ENCODE measurements at regions not wholly inside any gene's neighbourhood (a gene's known extent, or its start where the extent isn't known, plus 50 kb on each side); places are given as distances from the start of the nearest gene placed in this dataset.

DNA sequence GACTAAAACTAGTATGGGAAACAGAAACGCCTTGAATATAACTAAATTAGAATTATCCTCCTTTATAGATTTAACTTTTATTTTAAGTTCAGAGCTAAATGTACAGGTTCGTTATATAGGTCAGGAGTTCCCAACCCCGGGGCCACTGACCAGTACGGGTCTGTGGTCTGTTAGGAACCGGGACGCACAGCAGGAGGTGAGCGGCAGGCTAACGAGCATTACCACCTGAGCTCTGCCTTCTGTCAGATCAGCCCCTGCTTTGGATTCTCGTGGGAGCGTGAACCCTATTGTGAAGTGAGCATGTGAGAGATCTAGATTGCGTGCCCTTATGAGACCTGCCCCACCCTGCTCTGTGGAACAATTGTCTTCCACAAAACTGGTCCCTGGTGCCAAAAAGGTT lies 51.0 kb downstream of the FAT4 start:
- Histone ChIP-seq H3K36me3 (ENCODE audit: control insufficient read depth, insufficient read depth, low read length) (no peaks in the 10 kb centered on the region), H3K9me3 (ENCODE audit: control insufficient read depth, insufficient read depth, low read length) (no peaks in the 10 kb centered on the region)

DNA sequence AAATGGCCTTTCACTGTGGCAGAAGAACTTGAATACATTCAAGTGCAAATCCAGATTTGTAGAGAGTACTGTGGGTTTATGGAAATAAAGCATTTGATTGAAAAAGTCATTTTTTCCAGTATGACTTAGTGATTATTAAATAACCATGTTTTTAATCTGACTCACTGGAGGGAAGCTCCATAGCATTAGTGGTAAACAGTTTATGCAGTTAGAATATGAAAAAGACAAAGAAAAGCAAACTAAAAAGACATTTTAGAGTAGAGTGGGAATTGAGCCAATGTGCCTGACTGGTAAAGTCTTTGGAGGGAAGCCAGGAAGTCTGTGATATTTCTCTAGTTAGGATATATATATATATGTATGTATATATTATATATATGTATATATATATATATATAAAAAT lies 53.4 kb downstream of the FAT4 start:
- Histone ChIP-seq H3K9me3 (ENCODE audit: control insufficient read depth, insufficient read depth, low read length) (no peaks in the 10 kb centered on the region), H3K27me3 (ENCODE audit: control insufficient read depth, insufficient read depth, low read length) (no peaks in the 10 kb centered on the region), H3K36me3 (ENCODE audit: control insufficient read depth, insufficient read depth, low read length) (no peaks in the 10 kb centered on the region), H3K4me3 (ENCODE audit: low read depth, low read length) (no peak overlapping the region), H3K9ac (ENCODE audit: low read depth, low read length) (no peak overlapping the region), H3K4me1 (ENCODE audit: control insufficient read depth, insufficient read depth, low read length) (peaks cover 3% of the 10 kb centered on the region)

More for the DNA sequence above, 51.0 kb downstream of the FAT4 start:
- Histone ChIP-seq H3K4me3 (ENCODE audit: low read depth, low read length) (no peak overlapping the region), H3K9ac (ENCODE audit: low read depth, low read length) (no peak overlapping the region), H3K4me1 (ENCODE audit: control insufficient read depth, insufficient read depth, low read length) (peaks cover 3% of the 10 kb centered on the region), H3K27me3 (ENCODE audit: control insufficient read depth, insufficient read depth, low read length) (no peaks in the 10 kb centered on the region)

DNA sequence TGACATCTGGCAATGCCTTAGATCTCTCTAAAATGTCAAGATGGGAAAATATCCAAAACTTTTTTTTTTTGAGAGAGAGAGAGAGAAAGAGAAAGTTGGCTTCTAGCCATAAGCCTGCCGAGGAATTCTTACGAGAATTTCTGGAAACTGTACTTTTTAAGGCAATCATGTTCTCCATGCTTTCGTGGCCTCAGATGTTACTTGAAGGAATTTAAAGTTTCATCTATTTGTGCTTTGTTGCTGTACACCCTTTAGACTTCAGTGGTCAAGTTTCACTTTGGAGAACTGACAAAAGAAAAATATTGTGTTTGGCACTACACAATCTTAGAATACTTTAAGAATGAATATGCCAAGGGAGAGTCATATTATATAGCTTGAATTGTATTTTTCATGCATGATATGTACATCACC lies 53.9 kb downstream of the FAT4 start:
- Histone ChIP-seq H3K27me3 (ENCODE audit: control insufficient read depth, insufficient read depth, low read length) (no peaks in the 10 kb centered on the region), H3K9me3 (ENCODE audit: control insufficient read depth, insufficient read depth, low read length) (no peaks in the 10 kb centered on the region), H3K36me3 (ENCODE audit: control insufficient read depth, insufficient read depth, low read length) (no peaks in the 10 kb centered on the region), H3K9ac (ENCODE audit: low read depth, low read length) (no peak overlapping the region), H3K4me1 (ENCODE audit: control insufficient read depth, insufficient read depth, low read length) (peaks cover 3% of the 10 kb centered on the region), H3K4me3 (ENCODE audit: low read depth, low read length) (no peak overlapping the region)

DNA sequence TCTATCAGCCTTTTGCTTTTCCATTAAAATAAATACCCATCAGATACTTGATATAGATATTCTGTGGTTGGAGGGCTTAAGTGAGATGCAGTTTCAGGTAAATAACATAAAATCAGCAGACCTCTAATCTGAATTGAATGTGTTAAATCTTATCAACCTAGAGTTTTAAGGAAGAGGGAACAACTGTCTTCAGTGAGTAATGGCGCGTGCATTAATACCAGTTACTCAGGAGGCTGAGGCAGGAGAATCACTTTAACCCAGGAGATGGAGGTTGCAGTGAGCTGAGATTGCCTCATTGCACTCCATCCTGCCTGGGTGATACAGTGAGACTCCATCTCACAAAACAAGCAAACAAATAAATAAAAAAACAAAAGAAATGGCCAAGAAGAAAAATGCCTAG lies 54.3 kb downstream of the FAT4 start:
- Histone ChIP-seq H3K4me1 (ENCODE audit: control insufficient read depth, insufficient read depth, low read length) (peaks cover 3% of the 10 kb centered on the region), H3K36me3 (ENCODE audit: control insufficient read depth, insufficient read depth, low read length) (no peaks in the 10 kb centered on the region), H3K9ac (ENCODE audit: low read depth, low read length) (no peak overlapping the region), H3K9me3 (ENCODE audit: control insufficient read depth, insufficient read depth, low read length) (no peaks in the 10 kb centered on the region), H3K27me3 (ENCODE audit: control insufficient read depth, insufficient read depth, low read length) (no peaks in the 10 kb centered on the region), H3K4me3 (ENCODE audit: low read depth, low read length) (no peak overlapping the region)

DNA sequence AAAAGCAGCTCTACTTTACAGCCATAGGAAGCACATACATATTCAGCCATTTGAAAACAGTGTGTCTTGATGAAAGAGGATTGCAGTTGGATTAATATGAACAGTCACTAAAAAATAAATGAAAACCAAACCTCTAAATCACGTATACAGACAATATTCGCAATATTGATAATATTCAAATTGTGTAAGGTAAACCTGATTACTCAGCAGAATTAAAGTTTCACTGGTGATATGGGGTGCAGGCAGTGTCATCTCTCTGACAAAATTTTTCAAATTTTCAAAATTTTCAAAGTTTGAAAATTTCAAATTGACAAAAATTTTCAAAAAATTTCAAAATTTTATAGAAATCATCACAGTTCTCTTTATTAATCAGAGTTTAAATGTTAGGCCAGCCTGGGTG lies 55.7 kb downstream of the FAT4 start:
- Histone ChIP-seq H3K4me1 (ENCODE audit: control insufficient read depth, insufficient read depth, low read length) (peaks cover 3% of the 10 kb centered on the region), H3K9me3 (ENCODE audit: control insufficient read depth, insufficient read depth, low read length) (no peaks in the 10 kb centered on the region), H3K27me3 (ENCODE audit: control insufficient read depth, insufficient read depth, low read length) (no peaks in the 10 kb centered on the region), H3K9ac (ENCODE audit: low read depth, low read length) (no peak overlapping the region), H3K36me3 (ENCODE audit: control insufficient read depth, insufficient read depth, low read length) (no peaks in the 10 kb centered on the region), H3K4me3 (ENCODE audit: low read depth, low read length) (no peak overlapping the region)

DNA sequence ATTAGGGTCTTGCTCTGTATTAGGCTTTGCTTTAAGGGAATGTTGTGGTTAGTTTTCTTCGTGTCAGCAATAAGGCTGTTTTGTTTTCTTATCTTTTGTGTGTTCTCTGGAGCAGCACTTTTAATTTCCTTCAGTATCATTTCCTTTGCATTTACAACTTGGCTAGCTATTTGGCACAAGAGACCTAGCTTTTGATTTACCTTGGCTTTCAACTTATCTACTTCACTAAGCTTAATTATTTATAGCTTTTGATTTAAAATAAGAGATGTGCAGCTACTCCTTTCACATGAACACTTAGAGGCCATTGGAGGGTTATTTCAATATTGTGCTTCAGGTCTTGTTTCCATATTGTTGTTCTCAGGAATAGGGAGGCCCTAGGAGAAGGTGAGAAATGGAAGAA lies 68.2 kb downstream of the FAT4 start:
- H3K36me3 ChIP-seq (ENCODE audit: control insufficient read depth, insufficient read depth, low read length), result no peaks in the 10 kb centered on the region
- H3K9me3 ChIP-seq (ENCODE audit: control insufficient read depth, insufficient read depth, low read length), result no peaks in the 10 kb centered on the region
- no peak overlapping the region for H3K9ac ChIP-seq (ENCODE audit: low read depth, low read length)
- no peaks in the 10 kb centered on the region for H3K4me1 ChIP-seq (ENCODE audit: control insufficient read depth, insufficient read depth, low read length)
- no peaks in the 10 kb centered on the region for H3K27me3 ChIP-seq (ENCODE audit: control insufficient read depth, insufficient read depth, low read length)
- no peak overlapping the region for H3K4me3 ChIP-seq (ENCODE audit: low read depth, low read length)

DNA sequence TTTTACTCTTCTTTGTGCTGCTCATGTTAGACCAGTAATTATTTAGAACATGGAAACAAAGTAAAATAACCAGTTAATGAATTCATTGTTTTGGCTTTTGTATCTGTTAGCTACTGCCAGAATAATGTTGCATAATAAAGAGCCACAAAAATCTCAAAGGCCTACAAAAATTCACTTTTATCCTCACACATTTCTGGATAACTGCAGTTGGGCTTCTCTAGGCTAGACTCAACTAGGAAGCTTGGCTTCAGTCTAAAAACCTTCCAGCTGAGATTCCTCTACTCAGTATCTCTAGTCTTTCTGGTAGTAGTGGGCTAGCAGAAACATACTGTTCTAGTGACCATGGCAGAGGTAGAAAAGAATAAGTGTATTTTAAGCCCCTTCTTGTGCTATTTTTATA lies 73.0 kb downstream of the FAT4 start:
- Histone ChIP-seq H3K4me1 (ENCODE audit: control insufficient read depth, insufficient read depth, low read length) (no peaks in the 10 kb centered on the region), H3K9me3 (ENCODE audit: control insufficient read depth, insufficient read depth, low read length) (no peaks in the 10 kb centered on the region), H3K27me3 (ENCODE audit: control insufficient read depth, insufficient read depth, low read length) (no peaks in the 10 kb centered on the region), H3K9ac (ENCODE audit: low read depth, low read length) (no peak overlapping the region), H3K4me3 (ENCODE audit: low read depth, low read length) (no peak overlapping the region), H3K36me3 (ENCODE audit: control insufficient read depth, insufficient read depth, low read length) (no peaks in the 10 kb centered on the region)

DNA sequence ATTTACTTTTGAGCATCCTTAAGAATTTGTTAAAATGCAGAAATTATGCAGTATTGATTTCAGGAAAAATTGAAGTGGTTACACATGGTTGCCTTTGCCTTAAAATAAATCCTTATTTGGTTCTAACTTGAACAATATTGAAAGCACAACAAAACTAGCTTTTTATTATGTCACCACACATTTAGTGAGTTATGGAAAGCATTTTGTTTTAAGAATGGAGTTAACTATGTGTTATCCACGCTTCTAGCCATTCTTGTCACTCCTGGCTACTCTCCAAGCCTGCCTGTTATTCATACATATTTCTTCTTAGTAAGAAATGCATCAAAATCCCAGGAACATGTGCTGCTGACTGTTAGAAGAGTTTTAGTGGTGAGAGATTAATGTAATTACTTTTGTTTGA lies 73.9 kb downstream of the FAT4 start:
- no peaks in the 10 kb centered on the region for H3K27me3 ChIP-seq (ENCODE audit: control insufficient read depth, insufficient read depth, low read length)
- H3K36me3 ChIP-seq (ENCODE audit: control insufficient read depth, insufficient read depth, low read length), result no peaks in the 10 kb centered on the region
- no peaks in the 10 kb centered on the region for H3K9me3 ChIP-seq (ENCODE audit: control insufficient read depth, insufficient read depth, low read length)
- no peak overlapping the region for H3K4me3 ChIP-seq (ENCODE audit: low read depth, low read length)
- no peak overlapping the region for H3K9ac ChIP-seq (ENCODE audit: low read depth, low read length)
- H3K4me1 ChIP-seq (ENCODE audit: control insufficient read depth, insufficient read depth, low read length), result no peaks in the 10 kb centered on the region

DNA sequence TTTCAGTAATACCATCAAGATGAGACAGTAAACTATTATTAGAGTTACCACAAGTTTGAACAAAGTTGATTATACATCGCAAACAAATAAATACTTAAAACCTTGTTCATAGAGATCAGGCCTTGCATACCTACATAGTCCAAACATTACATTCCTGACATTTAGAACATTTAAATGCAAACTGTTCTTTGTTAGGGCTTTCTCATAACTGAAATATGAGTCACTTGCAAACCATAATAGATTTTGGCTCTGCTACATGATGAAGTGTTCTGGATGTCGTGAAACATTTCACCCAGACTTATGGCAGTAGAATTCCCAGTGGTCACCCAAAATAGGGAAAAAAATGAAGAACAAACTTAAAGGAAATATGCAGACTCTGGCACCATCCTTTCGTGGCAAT lies 75.0 kb downstream of the FAT4 start:
- no peaks in the 10 kb centered on the region for H3K27me3 ChIP-seq (ENCODE audit: control insufficient read depth, insufficient read depth, low read length)
- no peak overlapping the region for H3K4me3 ChIP-seq (ENCODE audit: low read depth, low read length)
- no peaks in the 10 kb centered on the region for H3K9me3 ChIP-seq (ENCODE audit: control insufficient read depth, insufficient read depth, low read length)
- peaks cover 3% of the 10 kb centered on the region for H3K4me1 ChIP-seq (ENCODE audit: control insufficient read depth, insufficient read depth, low read length)
- no peaks in the 10 kb centered on the region for H3K36me3 ChIP-seq (ENCODE audit: control insufficient read depth, insufficient read depth, low read length)
- no peak overlapping the region for H3K9ac ChIP-seq (ENCODE audit: low read depth, low read length)

DNA sequence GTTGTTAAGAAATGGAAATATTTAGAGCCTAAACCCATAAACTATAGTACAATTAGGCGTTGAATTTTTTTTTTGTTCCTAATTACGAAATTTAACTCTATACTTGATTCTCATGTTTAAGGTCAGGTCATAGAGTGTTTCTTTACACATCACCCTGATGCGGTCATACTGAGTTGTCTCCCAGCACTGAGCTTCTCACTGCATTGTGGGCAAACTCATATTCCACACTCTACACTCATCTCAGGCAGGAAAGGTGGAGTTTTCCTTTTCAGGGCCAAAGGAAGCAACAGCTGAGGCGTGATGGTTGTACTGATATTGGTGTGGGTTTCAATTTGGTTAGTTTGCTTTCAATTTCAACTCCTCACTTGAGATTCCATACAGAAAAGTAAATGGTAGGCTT lies 75.4 kb downstream of the FAT4 start:
- Histone ChIP-seq H3K36me3 (ENCODE audit: control insufficient read depth, insufficient read depth, low read length) (no peaks in the 10 kb centered on the region), H3K4me1 (ENCODE audit: control insufficient read depth, insufficient read depth, low read length) (peaks cover 3% of the 10 kb centered on the region), H3K4me3 (ENCODE audit: low read depth, low read length) (no peak overlapping the region), H3K27me3 (ENCODE audit: control insufficient read depth, insufficient read depth, low read length) (no peaks in the 10 kb centered on the region), H3K9ac (ENCODE audit: low read depth, low read length) (no peak overlapping the region), H3K9me3 (ENCODE audit: control insufficient read depth, insufficient read depth, low read length) (no peaks in the 10 kb centered on the region)

DNA sequence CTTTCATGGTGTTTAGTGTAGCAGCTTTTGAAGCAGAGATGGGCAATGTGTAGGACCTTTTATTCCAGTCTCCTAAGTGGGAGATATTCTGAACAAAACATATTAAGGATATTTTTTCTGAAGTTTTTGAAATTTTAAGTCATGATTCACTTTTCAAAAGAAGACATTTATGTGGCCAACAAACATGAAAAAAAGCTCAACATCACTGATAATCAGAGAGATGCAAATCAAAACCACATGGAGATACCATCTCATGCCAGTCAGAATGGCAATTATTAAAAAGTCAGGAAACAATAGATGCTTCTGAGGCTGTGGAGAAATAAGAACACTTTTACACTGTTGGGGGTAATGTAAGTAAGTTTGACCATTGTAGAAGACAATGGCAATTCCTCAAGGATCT lies 76.0 kb downstream of the FAT4 start:
- H3K9me3 ChIP-seq (ENCODE audit: control insufficient read depth, insufficient read depth, low read length), result no peaks in the 10 kb centered on the region
- H3K27me3 ChIP-seq (ENCODE audit: control insufficient read depth, insufficient read depth, low read length), result no peaks in the 10 kb centered on the region
- no peaks in the 10 kb centered on the region for H3K36me3 ChIP-seq (ENCODE audit: control insufficient read depth, insufficient read depth, low read length)
- H3K9ac ChIP-seq (ENCODE audit: low read depth, low read length), result no peak overlapping the region
- H3K4me1 ChIP-seq (ENCODE audit: control insufficient read depth, insufficient read depth, low read length), result peaks cover 3% of the 10 kb centered on the region
- no peak overlapping the region for H3K4me3 ChIP-seq (ENCODE audit: low read depth, low read length)

DNA sequence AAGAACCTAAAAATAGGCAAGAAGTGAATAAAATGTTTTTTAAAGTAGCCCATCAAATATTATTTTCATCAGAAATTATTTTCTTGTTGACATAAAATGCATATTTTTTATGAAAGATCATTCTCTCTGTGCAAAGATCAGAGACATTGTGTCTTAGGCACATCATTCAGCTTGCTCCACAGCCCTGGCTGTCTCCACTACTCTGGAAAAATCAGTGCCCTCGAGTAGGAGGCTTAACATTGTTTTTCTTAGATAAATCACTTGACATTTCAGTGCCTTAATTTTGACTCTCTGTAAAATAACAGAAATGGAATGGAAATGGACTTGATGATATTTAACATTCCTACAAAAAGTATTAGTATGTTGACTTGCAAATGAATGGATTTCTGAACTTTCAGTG lies 77.9 kb downstream of the FAT4 start:
- H3K4me3 ChIP-seq (ENCODE audit: low read depth, low read length), result no peak overlapping the region
- H3K36me3 ChIP-seq (ENCODE audit: control insufficient read depth, insufficient read depth, low read length), result no peaks in the 10 kb centered on the region
- no peak overlapping the region for H3K9ac ChIP-seq (ENCODE audit: low read depth, low read length)
- no peaks in the 10 kb centered on the region for H3K9me3 ChIP-seq (ENCODE audit: control insufficient read depth, insufficient read depth, low read length)
- H3K27me3 ChIP-seq (ENCODE audit: control insufficient read depth, insufficient read depth, low read length), result no peaks in the 10 kb centered on the region
- H3K4me1 ChIP-seq (ENCODE audit: control insufficient read depth, insufficient read depth, low read length), result peaks cover 3% of the 10 kb centered on the region

DNA sequence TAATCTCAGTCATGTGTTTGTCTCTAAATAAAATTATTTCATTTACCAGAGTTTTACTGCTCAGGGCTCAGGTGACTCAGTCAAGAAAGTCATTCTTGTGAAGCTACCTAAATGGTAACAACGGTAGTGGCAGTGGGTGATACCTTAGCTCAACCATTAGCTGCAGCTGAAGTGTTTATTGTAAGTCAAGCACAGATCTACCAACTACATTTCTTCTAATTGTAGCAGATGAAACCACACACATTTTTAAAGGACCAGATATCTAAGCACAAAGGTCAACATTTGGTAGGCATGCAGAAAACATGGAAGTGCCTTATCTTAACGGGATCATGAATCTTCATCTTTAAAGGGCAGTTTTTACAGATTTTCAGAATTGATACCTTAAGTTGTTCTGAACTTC lies 79.1 kb downstream of the FAT4 start:
- H3K36me3 ChIP-seq (ENCODE audit: control insufficient read depth, insufficient read depth, low read length), result no peaks in the 10 kb centered on the region
- H3K9ac ChIP-seq (ENCODE audit: low read depth, low read length), result no peak overlapping the region
- H3K27me3 ChIP-seq (ENCODE audit: control insufficient read depth, insufficient read depth, low read length), result no peaks in the 10 kb centered on the region
- H3K4me3 ChIP-seq (ENCODE audit: low read depth, low read length), result no peak overlapping the region
- peaks cover 3% of the 10 kb centered on the region for H3K4me1 ChIP-seq (ENCODE audit: control insufficient read depth, insufficient read depth, low read length)
- H3K9me3 ChIP-seq (ENCODE audit: control insufficient read depth, insufficient read depth, low read length), result no peaks in the 10 kb centered on the region
